Amniotic stem cell (primary cell): ENCODE measurements at regions not wholly inside any gene's neighbourhood (a gene's known extent, or its start where the extent isn't known, plus 50 kb on each side); places are given as distances from the start of the nearest gene placed in this dataset.
A peak's percentile ranks its signal among the peaks of the same experiment; 100 is the strongest.

Source experiments
- DNase-seq: peaks from one replicate; lab custom pipeline; 2025; lab: John Stamatoyannopoulos, UW

GRCh38 chr18:34978533-34978893, 62.7 kb upstream of the MAPRE2 start:
- no peak for DNase-seq

DNA sequence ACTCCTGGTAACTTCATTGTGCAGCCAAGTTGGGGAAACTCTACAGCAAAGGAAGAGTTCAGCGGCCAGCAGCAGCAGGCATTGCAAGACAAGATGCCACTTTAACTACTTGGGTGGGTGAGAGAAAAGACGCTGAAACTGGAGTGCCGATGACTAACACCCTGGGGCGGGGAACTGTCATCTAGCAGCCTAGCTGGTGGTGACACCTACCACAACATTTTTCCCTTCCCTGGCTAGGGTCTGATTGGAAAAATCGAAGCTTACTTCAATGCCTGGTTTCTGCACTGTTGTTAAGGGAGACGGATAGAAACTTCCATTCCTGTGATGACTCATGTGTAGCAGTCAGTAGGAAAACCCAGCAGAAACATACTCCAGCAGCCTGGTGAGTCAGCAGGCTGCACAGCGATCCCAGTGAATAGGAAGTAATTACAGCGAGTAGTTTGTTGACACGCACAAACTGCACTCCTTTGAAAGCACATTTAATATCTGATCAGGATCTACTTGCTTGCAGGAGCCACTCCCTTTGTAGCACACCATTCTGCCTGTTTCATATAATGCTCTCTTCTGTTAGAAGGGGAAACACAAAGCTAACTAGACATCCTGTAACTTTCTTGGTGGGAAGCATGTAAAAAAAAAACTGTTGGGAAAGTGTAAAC, 62.1 kb upstream of the MAPRE2 start:
- DNase-seq: peak; percentile 81

- no peak for DNase-seq
Measured at GRCh38 chr18:34981487-34981886, 59.7 kb upstream of the MAPRE2 start.

DNA sequence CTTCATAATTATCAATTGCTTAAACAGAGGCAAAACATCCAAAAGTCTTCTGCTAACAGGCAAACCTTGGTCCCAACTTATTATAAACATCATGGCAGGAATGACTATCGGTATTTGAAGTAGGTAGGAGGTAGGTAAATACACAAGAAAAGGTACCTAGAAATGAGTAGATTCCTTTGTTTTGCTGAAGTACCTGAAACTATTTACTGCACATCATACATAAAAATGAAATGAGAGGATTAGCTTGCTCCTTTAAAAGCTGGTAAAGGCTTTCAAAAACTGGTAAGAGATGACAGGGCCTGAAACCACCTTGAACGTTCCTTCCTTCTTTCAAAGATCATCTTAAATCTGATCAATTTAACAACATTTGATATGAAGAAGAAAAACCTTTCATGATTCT, 55.2 kb upstream of the MAPRE2 start:
- DNase-seq: no peak

GRCh38 chr18:34990597-34990996, 50.6 kb upstream of the MAPRE2 start:
- DNase-seq: no peak

DNA sequence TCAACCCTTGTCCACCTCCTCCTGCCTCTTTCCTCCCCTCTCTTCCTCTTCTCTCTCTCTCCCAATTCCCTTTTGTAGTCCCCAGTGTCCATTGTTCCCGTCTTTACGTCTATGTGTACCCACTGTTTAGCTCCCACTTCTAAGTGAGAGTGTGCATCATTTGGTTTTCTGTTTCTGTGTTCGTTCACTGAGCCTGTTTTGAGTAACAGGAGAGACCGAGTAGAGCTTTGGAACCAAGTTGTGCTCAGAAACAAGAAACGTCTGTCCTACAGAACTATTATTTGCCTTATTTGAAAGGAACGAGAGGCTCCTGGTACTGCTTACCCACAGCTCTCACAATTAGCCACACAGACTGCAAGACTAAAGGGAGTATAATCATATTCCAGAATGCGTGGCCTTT, 50.1 kb upstream of the MAPRE2 start:
- no peak for DNase-seq
